NT2/D1 (cell line): ENCODE measurements at regions not wholly inside any gene's neighbourhood (a gene's known extent, or its start where the extent isn't known, plus 50 kb on each side); places are given as distances from the start of the nearest gene placed in this dataset.

Source experiments
- SUZ12 ChIP-seq: IDR thresholded peaks from 2 replicates; pipeline ENCODE4 v1.6.1; 2011; ENCODE audit not compliant: insufficient read length, insufficient read depth; ENCODE audit errors: extremely low read depth
- YY1 ChIP-seq: IDR thresholded peaks from 2 replicates; pipeline ENCODE4 v1.6.1; 2011; ENCODE audit not compliant: insufficient read length, insufficient read depth
- ZNF274 ChIP-seq: IDR thresholded peaks from 2 replicates; pipeline ENCODE4 v1.6.1; 2011; ENCODE audit warnings: mild to moderate bottlenecking, low read depth, low read length

- TF ChIP-seq YY1 (no peak), ZNF274 (no peak), SUZ12 (no peak)
Measured at GRCh38 chr13:75222031-75222430, 259.9 kb downstream of the TBC1D4 start.
